ENCODE measurements at regions not wholly inside any gene's neighbourhood (a gene's known extent, or its start where the extent isn't known, plus 50 kb on each side); places are given as distances from the start of the nearest gene placed in this dataset.

DNA sequence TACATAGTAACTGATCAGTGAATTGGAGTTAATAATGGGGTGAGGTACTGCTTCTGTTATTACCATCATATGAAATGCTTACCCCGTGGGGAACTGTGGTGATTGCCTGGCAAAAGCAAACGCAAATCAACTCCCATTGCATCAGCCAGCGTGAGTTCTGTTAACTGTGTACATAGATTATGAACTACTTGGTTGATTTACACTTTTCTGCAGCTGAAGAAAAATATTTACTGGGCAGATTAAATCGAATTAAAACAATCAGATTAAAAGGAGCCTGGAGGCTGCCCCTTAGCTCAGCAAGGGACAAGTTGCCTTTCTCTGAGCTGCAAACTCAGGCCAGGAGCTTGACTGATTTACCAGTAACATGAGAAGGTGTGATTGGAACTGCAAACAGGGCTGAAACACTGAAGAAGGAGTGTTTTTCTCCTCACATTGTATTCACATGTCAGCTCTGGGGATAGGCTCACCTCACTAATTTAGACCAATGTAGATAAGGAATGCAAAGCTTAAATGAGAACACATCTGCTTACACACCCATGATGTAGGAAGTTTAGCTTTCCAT, 220.1 kb downstream of the OSR1 start:
- DNase-seq (ENCODE audit: low spot score): no peak

DNA sequence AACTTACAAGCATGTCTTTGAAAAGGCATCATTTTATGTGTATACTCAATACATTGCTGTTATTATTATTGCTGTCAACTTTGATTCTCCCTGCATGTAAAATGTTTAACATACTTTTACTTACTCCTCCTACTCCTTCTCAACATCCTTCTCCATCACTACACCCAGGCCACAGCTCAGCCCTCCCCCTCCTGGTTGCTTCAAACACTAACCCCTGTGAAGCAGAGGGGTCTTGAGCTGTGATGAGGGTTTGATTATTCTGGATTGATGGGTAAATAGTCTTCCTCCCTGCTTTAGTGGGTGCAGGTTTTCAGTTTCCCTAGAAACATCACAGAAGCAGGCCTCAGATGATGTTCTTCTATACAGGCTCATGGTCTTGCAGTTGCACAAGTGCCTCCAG, 221.0 kb downstream of the OSR1 start:
- DNase-seq (ENCODE audit: low spot score): no peak

DNA sequence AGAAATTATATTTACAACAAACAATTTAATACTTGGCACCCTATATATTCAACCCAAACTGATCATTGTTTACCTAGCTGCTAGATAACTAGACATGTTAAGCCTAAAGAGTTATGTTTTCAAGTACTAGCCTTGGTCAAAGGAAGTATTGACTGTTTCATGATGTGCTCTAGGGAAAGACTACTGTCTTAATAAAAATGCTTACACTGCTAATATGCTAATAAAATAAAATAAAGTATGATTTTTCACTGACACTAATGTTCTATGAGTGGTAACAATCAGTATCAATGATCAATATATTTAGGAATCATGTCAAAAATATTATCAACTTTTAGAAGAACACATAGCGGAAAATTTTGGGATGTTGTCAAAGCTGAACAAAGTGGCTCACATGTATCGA, 225.5 kb downstream of the OSR1 start:
- DNase-seq (ENCODE audit: low spot score): no peak

DNA sequence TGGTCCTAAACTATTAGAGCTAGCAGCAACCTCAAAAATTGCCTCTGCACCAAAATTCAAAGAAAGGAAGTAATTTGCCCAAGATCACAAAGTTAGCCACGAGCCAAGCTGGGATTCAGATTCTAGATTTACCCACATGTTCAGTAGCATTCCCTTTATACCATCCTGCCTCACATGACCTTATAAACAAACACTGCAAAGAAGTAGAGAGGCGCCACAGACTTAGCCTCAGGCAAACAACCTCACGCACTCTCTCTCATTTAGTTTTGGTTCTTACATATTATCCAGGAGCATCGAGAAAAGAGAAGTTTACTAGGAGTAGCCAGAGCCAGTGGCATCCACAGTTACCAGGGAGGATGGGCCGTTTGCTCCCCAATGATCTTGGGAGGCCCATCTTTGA, 226.6 kb downstream of the OSR1 start:
- no peak for DNase-seq (ENCODE audit: low spot score)

DNA sequence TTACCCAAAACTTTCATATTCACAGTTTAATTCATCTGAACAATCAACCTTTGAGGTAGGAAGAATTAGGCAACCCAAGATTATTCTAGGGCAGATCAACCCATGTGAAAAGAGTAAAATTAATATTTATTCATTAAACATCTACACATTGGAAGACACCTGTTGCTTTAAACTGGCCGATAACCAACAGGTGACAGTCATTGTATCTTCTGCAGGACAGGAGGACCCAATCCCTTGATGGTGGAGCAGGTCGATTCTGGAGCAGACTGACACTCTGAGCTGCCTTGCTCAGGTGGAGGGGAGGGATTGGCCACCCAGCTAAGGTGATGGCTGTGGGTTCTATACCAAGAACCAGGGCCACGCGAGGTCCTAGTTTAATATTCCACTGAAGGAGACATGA, 230.3 kb downstream of the OSR1 start:
- DNase-seq (ENCODE audit: low spot score): no peak

DNA sequence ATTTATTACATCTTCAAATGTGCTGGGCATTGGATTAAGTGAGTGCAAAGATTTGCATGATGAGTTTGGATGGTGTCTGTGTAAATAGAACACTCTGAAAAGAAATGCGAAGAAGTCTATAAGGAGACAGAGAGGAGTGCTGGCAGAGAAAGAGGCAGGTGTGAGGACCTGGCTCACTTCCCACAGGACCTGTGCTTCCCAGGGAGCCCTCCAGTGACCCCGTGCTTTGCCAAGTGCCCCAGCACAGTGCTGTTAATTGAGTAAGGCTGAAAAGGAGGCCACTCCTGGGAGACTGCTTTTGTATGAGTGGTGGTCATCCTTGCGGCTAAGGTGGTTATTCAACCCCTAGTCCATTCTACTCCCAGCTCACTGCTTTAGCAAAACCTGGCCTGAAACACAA, 230.8 kb downstream of the OSR1 start:
- DNase-seq (ENCODE audit: low spot score): no peak

DNA sequence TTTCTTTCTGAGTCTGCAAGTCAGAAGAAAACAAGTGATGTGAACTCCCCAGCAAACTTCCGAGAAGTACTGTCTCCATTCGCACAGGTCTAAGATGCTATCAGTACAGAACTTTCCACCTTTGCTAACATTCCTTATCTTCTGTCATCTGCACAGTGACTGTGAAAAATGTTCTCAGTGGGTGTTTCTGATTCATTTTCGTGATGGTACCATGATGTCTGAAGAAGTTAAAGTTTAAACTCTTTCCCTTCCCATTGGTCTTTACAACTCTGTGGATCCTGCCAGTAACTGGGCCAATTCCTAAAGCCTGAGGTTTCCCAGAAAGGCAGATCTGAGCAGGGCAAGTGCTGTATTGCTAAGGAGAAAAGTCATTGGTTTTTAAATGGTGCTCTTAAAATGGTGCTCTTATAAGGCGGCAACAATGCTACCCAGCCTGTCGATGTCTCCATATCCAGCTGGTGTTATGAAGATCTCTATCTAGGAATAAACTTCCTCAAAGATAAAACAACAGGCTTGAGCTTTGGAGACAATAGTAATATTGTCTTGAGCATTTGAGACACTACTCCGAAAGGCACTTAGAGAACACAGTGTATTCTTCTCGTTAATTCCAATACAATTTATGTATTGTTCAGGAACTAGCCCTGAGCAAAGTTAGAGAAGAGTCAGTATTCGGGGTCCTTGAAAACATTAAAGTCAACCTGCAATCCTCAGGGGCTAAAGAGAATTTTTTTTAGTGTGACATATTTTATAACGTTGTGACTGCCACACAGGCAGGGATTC, 232.3 kb downstream of the OSR1 start:
- no peak for DNase-seq (ENCODE audit: low spot score)

DNA sequence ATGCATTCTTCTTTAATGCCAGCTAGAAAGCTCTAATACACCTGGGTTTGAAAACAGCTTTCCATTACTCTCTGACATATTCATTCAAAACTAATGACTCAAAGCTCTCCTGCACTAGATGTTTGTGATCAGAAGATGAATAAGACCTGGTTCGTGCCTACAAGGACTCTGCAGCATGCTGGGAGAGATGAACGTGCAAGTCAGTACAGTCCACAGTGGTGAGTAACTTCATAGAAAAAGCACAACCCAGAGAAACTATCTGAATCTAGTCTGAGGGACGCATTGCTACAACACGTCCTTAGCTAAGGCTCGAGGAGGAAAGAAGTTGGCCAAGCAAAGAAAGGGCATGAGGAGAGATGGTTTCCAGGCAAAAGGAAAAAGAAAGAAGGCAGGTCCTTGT, 234.3 kb downstream of the OSR1 start:
- peak; percentile 78 for DNase-seq (ENCODE audit: low spot score)

DNA sequence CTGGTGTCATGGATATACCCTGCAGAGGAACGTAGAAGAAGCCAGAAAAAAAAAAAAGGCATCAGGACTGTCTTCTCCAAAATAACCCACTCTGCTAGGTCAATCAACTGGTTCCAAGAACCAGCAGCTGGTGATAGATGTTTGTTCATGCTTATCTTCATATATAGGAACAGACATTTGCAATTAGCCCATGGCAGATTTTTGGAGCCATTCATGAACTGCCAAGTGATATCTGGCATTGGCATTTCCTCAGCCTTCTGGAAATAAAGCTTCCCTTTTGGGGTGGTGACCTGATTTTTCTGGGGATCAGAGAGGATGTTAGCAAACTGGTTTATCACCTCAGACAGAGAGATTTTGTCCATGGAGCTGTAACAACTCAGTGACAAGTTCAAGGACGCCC, 234.9 kb downstream of the OSR1 start:
- no peak for DNase-seq (ENCODE audit: low spot score)

DNA sequence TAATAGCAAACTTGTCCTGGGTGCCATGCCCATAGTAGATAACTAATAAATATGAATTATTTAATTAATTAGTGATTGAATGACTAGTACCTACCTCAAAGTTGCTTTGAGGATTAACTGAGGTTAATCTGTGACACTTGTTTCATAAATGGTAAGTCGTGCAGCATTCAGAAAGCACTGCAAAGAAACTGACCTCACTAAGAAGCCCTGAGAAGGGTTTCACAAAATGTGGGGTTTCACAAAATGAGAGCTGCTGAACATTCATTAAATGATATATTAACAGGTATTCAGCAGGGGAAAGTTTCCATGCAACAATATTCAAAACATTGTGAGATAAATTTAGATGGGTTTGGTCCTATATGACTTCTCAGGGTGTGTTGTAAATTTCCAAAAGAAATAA, 236.2 kb downstream of the OSR1 start:
- DNase-seq (ENCODE audit: low spot score): no peak

DNA sequence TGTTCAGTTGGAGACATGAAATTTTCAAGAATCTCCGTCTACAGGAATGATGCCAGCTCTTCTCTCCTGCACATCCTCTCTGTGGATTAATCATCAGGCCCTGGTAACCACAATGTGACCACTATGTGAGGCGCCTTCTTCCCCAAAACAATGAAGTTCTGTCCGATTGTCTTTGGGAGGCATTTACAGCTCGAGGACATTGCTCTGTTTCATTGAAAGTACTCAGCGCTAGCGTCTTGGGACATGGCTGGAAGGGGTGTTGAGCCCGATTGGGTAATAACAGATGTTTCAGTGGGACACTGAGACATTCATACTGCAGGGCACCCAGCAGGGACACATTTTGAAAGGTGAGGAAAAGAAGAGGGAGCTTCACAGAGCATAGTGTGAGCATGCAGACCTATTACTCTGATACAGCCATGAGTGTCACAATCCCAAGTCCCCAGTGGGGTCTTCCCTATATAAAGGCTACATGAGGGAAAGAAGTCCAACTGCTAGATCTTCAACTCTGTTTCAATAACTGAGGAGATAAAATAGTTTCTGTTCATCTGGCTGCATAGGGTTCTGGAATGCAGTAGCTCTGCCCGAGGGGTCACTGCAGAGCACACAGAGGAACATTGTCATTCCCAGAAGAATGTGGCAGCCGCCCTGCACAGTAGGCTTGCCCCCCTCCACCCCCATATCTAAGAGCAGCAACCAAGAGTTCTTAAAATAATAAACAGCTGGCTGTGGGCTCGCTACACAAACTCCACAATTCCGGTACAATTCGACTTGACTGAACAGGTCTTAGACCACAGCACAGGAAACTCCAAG, 237.3 kb downstream of the OSR1 start:
- peak; percentile 90 for DNase-seq (ENCODE audit: low spot score)

DNA sequence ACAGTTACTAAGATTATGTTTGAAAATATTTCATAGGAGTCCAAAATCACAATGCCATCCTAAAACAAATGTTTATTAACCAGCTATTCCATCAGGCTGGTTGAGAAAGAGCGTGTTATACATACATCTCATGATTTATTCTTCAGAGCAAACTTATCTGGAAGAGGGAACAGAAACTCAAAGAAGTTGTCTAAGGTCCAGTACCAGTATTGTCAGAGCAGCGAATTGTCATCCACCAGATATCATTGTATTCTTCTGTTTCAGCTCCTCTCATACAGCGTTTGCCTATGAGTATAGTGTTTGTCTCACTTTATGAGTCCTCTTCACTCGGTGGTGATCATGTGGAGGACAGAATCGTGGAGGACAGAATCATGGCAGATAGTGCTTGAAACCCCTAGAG, 238.2 kb downstream of the OSR1 start:
- no peak for DNase-seq (ENCODE audit: low spot score)

DNA sequence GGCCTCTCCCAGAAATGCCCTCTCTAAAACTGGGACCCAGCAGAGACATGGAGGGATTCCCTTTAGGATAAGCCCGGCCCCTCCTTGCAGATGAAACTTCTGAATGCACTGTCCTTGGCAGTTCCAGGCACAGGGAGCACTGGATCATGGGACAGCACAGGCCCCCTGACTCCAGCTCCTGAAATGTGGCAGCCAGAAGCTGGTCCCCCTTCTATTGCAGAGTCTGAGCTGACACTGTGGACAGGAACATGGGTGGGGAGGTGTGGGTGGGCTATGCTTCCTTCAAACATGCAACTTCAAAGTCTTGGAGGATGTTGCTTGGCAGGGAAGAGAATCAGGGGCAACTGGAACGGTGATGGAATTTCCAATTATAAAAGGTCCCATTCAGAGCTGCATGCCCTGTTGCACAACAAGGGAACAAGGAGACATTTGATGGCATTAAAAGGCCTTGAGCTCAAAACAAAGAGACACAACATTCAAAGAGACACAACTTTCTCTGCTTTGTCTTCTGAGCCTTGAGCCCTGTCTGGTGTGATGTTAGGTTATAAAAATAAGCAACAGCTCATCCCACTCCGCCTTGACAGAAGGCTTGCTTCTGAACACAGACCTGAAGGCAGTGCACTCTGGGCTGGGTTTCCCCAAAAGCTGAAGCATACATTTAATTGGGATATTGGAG, 239.0 kb downstream of the OSR1 start:
- DNase-seq (ENCODE audit: low spot score): no peak

DNA sequence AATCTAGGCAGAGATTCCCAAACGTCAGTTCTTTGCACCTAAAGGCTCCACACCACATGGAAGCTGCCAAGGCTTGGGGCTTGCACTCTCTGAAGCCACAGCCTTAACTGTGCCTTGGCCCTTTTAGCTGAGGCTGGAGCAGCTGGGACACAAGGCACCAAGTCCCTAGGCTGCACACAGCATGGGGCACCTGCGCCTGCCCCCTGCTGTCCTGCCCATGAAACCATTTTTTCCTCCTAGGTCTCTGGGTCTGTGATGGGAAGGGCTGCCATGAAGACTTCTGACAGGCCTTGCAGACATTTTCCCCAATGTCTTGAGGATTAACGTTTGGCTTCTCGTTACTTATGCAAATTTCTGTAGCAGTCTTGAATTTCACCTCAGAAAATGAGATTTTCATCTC, 241.5 kb downstream of the OSR1 start:
- no peak for DNase-seq (ENCODE audit: low spot score)

DNA sequence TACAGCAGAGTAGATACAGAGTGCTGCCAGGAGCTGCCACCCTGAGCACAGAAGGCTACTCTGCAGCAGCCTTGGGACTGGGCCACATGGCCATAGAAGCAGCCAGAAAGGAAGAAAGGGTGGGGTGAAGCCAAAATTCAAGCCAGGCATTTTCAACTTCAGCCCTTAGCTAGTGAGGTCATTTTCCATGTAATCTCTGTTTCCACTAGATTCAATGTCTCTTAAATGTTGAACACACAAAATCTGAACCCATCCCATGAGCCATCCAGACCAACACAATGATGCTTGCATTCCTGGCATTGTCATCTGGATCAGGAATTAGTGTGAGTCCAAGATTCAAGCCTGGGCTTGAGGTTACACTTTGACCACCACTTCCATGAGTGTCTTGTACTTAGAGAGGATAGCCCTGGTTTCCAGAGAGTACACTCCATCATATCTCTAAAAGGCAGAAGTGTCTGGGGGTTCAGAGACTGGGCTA, 243.6 kb downstream of the OSR1 start:
- peak; percentile 55 for DNase-seq (ENCODE audit: low spot score)

DNA sequence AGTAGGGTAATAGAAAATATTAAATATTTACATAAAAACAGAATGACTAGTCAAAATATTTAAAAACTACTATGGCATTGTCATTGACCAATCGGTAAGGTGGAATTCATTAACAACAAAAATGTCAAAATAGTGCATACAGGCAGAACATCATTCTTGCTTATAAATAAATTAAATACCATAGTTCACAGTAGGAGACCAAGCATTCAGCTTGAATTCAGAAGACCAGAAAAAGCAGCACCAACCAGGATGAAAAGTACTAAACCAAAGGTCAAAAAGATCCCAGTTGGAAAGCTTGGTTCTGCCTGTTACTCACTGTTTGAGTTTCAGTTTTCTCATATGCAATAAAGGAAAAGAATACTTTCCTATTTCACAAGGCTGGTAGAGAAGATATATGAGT, 244.3 kb downstream of the OSR1 start:
- DNase-seq (ENCODE audit: low spot score): no peak

DNA sequence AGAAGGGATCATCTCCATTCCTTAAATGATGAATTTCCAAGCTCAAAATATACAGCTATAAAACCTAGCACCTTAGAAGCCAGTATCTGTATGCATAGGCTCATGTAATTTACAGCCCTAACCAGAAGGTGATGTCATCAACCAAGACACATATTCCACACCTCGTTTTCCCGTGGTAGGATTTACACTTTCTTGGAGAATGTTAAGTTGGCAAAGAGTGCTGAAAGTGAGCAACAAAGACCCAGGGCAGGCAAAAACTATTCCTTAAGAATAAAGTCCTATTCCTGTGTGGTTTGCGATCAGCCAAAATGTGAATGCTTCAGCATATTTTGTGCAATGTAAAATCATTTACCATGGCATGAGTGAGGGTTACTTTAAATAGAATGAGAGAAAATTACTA, 247.1 kb downstream of the OSR1 start:
- DNase-seq (ENCODE audit: low spot score): no peak

DNA sequence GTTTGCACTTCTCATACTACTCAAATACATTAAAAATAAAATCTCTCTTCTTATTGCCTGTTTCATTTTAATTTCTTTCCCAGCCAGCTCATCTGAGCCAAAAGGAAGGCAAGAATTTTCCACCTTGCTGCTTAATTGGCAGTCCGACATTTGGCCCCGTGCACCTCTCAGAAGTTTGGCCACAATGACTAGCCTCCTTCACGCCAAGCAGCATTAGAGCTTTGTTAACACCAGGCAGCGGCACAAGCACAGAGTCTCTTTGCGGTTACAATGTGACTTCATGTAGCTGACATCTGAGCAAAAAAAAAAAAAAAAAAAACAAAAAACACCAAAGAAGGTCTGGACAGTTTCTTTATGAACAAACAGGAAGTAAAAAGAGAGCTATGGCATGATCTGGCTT, 248.9 kb downstream of the OSR1 start:
- DNase-seq (ENCODE audit: low spot score): no peak

DNA sequence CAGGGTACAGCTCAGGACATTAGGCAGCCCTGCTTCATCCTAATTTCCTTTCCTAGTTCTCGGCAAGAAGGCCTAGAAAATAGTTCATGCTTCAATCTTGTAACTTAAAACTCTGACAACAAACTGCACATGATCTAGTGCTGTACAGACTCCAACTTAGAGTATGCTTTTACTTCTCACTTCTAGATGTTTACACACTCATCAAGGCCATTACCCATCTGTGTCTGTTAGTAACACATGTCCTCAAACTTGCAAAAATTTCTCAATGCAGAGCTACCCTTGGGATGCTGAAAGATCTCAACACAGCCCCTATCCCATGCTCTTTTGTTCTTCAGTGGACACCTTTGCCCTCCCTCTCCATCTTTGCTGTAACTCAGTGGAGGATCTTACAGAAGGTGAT, 252.0 kb downstream of the OSR1 start:
- no peak for DNase-seq (ENCODE audit: low spot score)

DNA sequence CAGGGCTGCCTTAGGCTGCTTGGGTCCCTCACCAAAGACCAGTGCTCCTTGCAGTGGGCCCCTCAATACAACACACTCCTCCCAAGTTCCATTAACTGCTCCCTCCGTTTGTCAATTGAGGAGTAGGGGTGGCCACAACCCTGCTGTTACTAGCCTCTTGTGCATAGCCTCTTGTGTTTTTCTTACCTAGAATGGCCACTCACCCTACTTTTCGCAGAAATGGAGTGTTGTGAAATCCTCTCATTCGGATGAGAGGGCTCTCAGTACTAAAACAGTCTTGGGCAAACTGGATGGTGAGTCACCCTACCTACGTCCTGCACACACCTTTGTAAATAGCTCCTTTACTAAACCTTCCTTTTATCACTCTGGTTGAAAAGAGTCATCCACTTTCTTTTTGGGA, 253.9 kb downstream of the OSR1 start:
- DNase-seq (ENCODE audit: low spot score): no peak

DNA sequence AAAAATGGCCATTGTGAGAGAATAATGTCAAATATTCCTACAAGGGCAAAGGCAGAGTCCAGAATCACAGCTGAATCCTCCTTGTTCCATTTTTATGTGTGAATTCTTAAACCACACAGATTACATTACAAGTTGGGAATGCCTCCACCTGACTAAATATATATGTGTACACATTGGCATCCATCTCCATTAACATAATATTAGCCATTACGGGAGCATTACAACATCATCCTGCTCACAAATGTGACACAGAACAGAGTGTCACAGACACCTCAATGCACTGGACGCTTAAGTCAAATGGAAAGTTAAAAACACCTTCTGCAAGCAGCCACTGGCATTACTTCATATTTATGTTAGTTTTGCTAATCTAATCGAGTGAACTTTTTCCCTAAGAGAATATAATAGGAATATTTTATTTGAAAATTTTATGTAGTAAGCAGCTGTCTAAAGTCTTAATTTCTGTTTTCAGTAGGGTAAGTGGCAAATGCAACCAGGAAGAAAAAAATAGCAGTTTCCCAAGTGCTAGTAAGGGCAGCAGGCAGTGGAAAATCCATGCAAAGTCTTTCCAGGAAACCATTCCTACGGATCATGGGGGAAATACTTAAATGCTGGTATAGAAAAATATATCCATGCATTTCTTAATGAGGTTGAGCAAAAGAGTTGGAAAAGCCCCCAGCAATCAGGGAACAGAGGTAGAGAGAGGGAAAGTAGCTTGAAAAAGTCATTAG, 255.6 kb downstream of the OSR1 start:
- no peak for DNase-seq (ENCODE audit: low spot score)

DNA sequence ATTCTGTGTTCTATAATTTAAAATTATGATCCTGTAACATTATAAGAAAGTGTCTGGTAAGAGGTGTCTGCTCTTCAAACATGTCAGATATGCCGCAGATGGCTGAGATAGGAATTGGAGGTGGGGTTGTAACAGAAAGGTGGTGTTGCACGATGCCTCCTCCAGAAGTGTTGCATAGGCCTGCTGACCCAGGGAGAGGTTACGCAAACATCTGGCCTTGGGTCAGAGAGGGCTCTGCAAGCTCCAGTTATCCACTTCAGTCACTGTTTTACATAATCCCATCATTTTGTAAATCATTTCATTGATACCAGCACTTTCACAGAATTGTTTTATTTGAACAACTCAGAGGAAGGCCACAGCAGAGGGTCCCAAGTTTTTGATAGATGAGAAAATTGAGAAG, 256.5 kb downstream of the OSR1 start:
- no peak for DNase-seq (ENCODE audit: low spot score)

Data from AG08395 (cell line).